Heart left ventricle (tissue), 13 donors: ENCODE measurements at regions not wholly inside any gene's neighbourhood (a gene's known extent, or its start where the extent isn't known, plus 50 kb on each side); places are given as distances from the start of the nearest gene placed in this dataset.

Source experiments
- POLR2A ChIP-seq, 2 donors: fragments of 450-650 bp; IDR thresholded peaks; one replicate each; pipeline ENCODE4 v1.6.1; 2017; ENCODE audit warnings: antibody characterized with exemption in 2 of 2, mild to moderate bottlenecking in 2 of 2, moderate library complexity in 2 of 2
- TF ChIP-seq, protein P1 (sequence below), 12 donors: fragments of 200-600 bp; sonication (generic) in 4 of 12; IDR thresholded peaks; one replicate each; pipeline versions ENCODE4 v1.5.0 to v1.8.0; 2018 to 2022; ENCODE audit warnings: antibody characterized with exemption in 12 of 12, mild to moderate bottlenecking in 5 of 12
- donor health status: ischemic (EF 13 %, LVEDD 7.1; RV severe dilation, severe dysfunction).
- donor health status: DM: no; HTN: yes; CAD: no.
- donor health status: DM: no; HTN: no; CAD: no.
- donor health status: ischemic (EF 25% LVEDD 6.9; RV normal size, moderate dysfunction).
- donor health status: ischemic (EF 25% LVEDD 5.7; RV mildly dilated, moderate dysfunction).
- donor health status: ischemic (EF 35%, LVEDD 5.7; RV mildly dilated, moderate dysfunction).
- donor health status: nonischemic (EF 11% LVEDD 7.7; RV severe dilation, severe dysfunction).
- donor health status: DM: yes; HTN: yes; CAD: no.
- donor health status: PGD.
- donor health status: ischemic (EF 29% LVEDD 5.4; RV normal size, mild dysfunction).
- donor health status: nonischemic (EF 23%, LVEDD 6.1; RV moderate dilation, normal function).

DNA sequence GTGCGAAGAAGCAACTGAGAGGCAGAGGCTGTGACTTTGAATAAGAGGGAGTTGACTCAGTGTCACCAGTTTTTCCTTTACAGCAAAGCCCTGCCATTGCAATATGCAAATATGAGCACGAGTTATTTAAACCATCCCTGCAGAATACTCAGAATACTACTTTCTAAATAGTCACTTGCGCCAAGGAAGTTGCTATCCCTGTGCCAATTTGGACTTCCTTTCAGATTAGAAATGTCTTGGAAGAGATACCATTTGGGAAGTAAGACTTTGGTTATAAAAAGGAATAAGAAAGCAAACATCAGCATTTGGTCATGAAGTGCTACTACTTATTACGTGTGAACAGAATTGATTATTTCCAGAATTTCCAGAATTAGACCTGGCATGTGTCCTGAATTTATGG, 151.8 kb upstream of the MYT1L start:
- TF ChIP-seq POLR2A (IDR thresholded peaks at IDR 0.05) = no peak
- TF ChIP-seq, protein P1, sequence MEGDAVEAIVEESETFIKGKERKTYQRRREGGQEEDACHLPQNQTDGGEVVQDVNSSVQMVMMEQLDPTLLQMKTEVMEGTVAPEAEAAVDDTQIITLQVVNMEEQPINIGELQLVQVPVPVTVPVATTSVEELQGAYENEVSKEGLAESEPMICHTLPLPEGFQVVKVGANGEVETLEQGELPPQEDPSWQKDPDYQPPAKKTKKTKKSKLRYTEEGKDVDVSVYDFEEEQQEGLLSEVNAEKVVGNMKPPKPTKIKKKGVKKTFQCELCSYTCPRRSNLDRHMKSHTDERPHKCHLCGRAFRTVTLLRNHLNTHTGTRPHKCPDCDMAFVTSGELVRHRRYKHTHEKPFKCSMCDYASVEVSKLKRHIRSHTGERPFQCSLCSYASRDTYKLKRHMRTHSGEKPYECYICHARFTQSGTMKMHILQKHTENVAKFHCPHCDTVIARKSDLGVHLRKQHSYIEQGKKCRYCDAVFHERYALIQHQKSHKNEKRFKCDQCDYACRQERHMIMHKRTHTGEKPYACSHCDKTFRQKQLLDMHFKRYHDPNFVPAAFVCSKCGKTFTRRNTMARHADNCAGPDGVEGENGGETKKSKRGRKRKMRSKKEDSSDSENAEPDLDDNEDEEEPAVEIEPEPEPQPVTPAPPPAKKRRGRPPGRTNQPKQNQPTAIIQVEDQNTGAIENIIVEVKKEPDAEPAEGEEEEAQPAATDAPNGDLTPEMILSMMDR (IDR thresholded peaks at IDR 0.05) = no peak
